ENCODE measurements at regions not wholly inside any gene's neighbourhood (a gene's known extent, or its start where the extent isn't known, plus 50 kb on each side); places are given as distances from the start of the nearest gene placed in this dataset.

DNA sequence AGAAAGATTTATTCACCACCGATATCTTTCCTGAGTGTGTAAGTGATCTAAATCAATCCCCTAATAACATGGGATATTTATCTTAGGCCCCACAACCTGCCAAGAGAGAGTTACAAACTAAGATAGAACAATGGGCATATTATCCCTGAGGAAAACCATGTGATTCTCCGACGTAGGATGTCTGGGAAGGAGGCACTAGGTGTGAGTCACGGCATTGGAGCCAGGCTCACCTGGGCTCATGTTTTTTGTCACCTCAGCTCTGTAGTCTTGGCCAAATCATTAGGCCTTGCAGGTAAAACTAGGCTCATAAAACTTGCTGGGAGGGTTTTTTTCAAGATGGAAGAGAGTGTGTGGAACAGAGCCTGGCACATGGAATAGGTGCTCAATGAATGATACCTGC, 129.7 kb upstream of the PLEKHG7 start:
- TF ChIP-seq BACH2 (CRISPR knock-in tag; IDR thresholded peaks at IDR 0.05; ENCODE audit: borderline replicate concordance), result no peak
- TF ChIP-seq TOX (CRISPR knock-in tag; IDR thresholded peaks at IDR 0.05; ENCODE audit: borderline replicate concordance), result no peak
- no peak for TF ChIP-seq RARB (CRISPR knock-in tag; IDR thresholded peaks at IDR 0.05)
- TF ChIP-seq, protein P1, sequence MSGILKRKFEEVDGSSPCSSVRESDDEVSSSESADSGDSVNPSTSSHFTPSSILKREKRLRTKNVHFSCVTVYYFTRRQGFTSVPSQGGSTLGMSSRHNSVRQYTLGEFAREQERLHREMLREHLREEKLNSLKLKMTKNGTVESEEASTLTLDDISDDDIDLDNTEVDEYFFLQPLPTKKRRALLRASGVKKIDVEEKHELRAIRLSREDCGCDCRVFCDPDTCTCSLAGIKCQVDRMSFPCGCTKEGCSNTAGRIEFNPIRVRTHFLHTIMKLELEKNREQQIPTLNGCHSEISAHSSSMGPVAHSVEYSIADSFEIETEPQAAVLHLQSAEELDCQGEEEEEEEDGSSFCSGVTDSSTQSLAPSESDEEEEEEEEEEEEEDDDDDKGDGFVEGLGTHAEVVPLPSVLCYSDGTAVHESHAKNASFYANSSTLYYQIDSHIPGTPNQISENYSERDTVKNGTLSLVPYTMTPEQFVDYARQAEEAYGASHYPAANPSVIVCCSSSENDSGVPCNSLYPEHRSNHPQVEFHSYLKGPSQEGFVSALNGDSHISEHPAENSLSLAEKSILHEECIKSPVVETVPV (CRISPR knock-in tag; IDR thresholded peaks at IDR 0.05), result no peak
- no peak for TF ChIP-seq ESRRG (CRISPR knock-in tag; IDR thresholded peaks at IDR 0.05)

DNA sequence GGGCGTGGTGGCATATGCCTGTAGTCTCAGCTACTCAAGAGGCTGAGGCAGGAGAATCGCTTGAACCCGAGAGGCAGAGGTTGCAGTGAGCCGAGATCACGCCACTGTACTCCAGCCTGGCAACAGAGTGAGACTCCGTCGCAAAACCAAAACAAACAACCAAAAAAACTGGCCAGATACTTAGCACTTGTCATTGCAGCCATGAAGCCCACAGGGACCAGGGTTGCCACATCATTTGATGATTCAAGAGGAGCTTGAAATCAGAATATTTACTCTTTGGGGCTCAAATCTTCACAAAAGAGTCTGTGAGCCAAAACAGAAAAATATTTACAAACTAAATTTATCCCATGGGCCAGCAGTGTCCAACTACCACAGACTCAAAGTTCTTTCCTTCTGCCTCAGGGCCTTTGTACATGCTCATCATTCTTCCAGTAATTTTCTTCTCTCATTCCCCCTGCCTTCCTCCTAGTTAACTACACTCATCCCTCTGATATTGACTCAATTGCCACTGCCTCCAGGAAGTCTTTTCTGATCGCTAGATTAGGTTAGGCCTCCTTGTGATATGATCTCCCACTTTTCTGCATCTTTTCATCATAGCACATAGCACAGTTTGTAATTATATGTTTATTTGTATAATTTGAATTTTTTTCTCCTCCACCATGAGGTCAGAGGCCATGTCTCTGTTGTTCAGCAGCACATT, 130.8 kb upstream of the PLEKHG7 start:
- TF ChIP-seq ZFP30 (CRISPR knock-in tag; IDR thresholded peaks at IDR 0.05) (no peak), ARNTL (CRISPR knock-in tag; IDR thresholded peaks at IDR 0.05; ENCODE audit: borderline replicate concordance, low read depth) (no peak)
- no peak for ATAC-seq

More for the DNA sequence above, 129.7 kb upstream of the PLEKHG7 start:
- no peak for ATAC-seq

DNA sequence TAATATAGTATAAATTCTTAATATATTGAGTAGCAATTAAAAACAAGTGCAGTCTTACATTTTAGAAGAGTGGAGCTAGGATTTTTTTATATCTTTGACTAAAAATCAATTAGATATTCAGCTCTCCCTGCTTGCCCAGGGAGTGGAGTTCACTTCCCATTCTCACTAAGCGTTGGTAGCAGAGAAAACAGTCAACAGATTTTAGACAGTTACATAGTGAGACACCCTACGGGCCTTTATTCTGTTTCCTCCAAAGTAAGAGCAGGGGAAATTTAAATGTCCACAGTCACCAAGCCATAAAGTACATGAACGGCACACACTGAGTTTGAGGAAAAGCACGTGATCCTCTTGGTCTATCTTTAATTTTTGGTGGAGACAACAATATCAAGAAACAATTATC, 131.6 kb upstream of the PLEKHG7 start:
- TF ChIP-seq ZFP30 (CRISPR knock-in tag; IDR thresholded peaks at IDR 0.05) (no peak), CSDC2 (CRISPR knock-in tag; IDR thresholded peaks at IDR 0.05) (no peak)
- no peak for ATAC-seq

DNA sequence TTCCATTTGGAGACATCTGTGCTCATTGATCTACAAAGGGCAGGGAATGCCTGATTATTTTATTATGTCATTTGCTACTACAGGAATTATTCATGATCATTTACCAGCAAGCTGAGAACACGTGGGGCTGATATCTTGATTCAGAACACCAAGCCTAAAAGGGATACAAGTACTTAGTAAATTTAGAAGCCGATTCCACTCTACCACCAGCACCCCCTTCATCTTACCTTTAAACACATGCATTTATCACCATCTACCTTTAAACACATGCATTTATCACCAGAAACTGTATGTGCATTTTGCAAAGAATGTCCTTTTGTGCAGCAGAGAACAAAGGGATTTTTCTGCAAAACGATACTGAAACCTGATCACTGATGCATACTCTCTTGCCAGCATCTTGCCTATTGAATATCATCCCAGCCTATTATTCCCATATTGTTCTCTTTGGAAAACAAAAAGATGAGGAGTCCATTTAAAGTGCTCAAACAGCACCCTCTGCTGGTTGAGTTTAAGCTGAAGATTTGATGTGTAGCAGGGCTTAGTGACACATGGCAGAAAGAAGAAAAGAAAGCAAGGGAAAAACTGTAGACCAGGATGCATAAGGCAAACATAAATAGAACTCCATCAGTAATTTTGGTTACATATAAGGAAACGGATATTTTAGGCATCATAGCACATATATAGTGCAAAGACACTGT, 132.6 kb upstream of the PLEKHG7 start:
- ATAC-seq, result peak; percentile 97
- TF ChIP-seq ZNF70 (CRISPR knock-in tag; IDR thresholded peaks at IDR 0.05) (no peak), RARB (CRISPR knock-in tag; IDR thresholded peaks at IDR 0.05) (no peak), CSDC2 (CRISPR knock-in tag; IDR thresholded peaks at IDR 0.05) (no peak), ZNF8 (CRISPR knock-in tag; IDR thresholded peaks at IDR 0.05) (no peak), GLIS3 (CRISPR knock-in tag; IDR thresholded peaks at IDR 0.05) (no peak), ESRRG (CRISPR knock-in tag; IDR thresholded peaks at IDR 0.05) (no peak), ZNF565 (CRISPR knock-in tag; conservative IDR thresholded peaks at IDR 0.05; ENCODE audit: low read depth) (no peak), OSR1 (CRISPR knock-in tag; IDR thresholded peaks at IDR 0.05) (no peak), PPARA (CRISPR knock-in tag; IDR thresholded peaks at IDR 0.05; ENCODE audit: borderline replicate concordance) (no peak), TOX (CRISPR knock-in tag; IDR thresholded peaks at IDR 0.05; ENCODE audit: borderline replicate concordance) (no peak), ARNTL (CRISPR knock-in tag; IDR thresholded peaks at IDR 0.05; ENCODE audit: borderline replicate concordance, low read depth) (no peak), ZC3H10 (CRISPR knock-in tag; IDR thresholded peaks at IDR 0.05) (no peak)
- TF ChIP-seq, protein P2, sequence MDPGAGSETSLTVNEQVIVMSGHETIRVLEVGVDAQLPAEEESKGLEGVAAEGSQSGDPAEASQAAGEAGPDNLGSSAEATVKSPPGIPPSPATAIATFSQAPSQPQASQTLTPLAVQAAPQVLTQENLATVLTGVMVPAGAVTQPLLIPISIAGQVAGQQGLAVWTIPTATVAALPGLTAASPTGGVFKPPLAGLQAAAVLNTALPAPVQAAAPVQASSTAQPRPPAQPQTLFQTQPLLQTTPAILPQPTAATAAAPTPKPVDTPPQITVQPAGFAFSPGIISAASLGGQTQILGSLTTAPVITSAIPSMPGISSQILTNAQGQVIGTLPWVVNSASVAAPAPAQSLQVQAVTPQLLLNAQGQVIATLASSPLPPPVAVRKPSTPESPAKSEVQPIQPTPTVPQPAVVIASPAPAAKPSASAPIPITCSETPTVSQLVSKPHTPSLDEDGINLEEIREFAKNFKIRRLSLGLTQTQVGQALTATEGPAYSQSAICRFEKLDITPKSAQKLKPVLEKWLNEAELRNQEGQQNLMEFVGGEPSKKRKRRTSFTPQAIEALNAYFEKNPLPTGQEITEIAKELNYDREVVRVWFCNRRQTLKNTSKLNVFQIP (CRISPR knock-in tag; IDR thresholded peaks at IDR 0.05; ENCODE audit: borderline replicate concordance, low read depth), result no peak
- TF ChIP-seq, protein P3, sequence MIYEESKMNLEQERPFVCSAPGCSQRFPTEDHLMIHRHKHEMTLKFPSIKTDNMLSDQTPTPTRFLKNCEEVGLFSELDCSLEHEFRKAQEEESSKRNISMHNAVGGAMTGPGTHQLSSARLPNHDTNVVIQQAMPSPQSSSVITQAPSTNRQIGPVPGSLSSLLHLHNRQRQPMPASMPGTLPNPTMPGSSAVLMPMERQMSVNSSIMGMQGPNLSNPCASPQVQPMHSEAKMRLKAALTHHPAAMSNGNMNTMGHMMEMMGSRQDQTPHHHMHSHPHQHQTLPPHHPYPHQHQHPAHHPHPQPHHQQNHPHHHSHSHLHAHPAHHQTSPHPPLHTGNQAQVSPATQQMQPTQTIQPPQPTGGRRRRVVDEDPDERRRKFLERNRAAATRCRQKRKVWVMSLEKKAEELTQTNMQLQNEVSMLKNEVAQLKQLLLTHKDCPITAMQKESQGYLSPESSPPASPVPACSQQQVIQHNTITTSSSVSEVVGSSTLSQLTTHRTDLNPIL (CRISPR knock-in tag; IDR thresholded peaks at IDR 0.05; ENCODE audit: low read depth), result no peak

DNA sequence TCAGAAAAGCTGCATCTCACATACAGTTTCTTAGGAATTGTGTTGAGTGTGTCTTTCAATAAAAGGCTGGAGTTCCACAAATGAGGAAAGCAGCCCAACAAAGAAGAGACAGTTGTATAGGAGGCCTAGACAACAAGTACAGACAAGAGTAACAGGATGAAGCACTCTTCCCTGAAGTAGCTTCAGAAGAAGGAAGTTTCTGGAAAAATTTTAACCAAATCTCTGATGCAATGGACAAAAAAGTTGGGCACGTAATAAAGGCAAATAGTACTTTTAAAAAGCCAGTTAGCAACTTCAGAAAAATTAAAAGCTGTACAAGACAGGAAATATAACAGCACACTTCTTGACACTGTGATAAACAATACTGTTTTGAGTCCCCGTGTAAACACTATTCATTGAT, 134.1 kb upstream of the PLEKHG7 start:
- ATAC-seq, result no peak
- TF ChIP-seq, protein P1 (CRISPR knock-in tag; IDR thresholded peaks at IDR 0.05), result no peak
- TF ChIP-seq, protein P4, sequence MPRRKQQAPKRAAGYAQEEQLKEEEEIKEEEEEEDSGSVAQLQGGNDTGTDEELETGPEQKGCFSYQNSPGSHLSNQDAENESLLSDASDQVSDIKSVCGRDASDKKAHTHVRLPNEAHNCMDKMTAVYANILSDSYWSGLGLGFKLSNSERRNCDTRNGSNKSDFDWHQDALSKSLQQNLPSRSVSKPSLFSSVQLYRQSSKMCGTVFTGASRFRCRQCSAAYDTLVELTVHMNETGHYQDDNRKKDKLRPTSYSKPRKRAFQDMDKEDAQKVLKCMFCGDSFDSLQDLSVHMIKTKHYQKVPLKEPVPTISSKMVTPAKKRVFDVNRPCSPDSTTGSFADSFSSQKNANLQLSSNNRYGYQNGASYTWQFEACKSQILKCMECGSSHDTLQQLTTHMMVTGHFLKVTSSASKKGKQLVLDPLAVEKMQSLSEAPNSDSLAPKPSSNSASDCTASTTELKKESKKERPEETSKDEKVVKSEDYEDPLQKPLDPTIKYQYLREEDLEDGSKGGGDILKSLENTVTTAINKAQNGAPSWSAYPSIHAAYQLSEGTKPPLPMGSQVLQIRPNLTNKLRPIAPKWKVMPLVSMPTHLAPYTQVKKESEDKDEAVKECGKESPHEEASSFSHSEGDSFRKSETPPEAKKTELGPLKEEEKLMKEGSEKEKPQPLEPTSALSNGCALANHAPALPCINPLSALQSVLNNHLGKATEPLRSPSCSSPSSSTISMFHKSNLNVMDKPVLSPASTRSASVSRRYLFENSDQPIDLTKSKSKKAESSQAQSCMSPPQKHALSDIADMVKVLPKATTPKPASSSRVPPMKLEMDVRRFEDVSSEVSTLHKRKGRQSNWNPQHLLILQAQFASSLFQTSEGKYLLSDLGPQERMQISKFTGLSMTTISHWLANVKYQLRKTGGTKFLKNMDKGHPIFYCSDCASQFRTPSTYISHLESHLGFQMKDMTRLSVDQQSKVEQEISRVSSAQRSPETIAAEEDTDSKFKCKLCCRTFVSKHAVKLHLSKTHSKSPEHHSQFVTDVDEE (CRISPR knock-in tag; IDR thresholded peaks at IDR 0.05), result no peak
- TF ChIP-seq ZNF70 (CRISPR knock-in tag; IDR thresholded peaks at IDR 0.05) (no peak), RARB (CRISPR knock-in tag; IDR thresholded peaks at IDR 0.05) (no peak), ZC3H10 (CRISPR knock-in tag; IDR thresholded peaks at IDR 0.05) (no peak), SNAI2 (CRISPR knock-in tag; IDR thresholded peaks at IDR 0.05) (no peak), BACH2 (CRISPR knock-in tag; IDR thresholded peaks at IDR 0.05; ENCODE audit: borderline replicate concordance) (no peak), GLIS3 (CRISPR knock-in tag; IDR thresholded peaks at IDR 0.05) (no peak), ZNF8 (CRISPR knock-in tag; IDR thresholded peaks at IDR 0.05) (no peak)

All from SK-N-SH treated with all-trans-retinoic acid at 6 μM for 48 hours (cell line).